Heart left ventricle (tissue), 13 donors: ENCODE measurements at regions not wholly inside any gene's neighbourhood (a gene's known extent, or its start where the extent isn't known, plus 50 kb on each side); places are given as distances from the start of the nearest gene placed in this dataset.

Experiments used
- POLR2A ChIP-seq, 2 donors: fragments of 450-650 bp; IDR thresholded peaks; one replicate each; pipeline ENCODE4 v1.6.1; 2017; ENCODE audit warnings: antibody characterized with exemption in 2 of 2, mild to moderate bottlenecking in 2 of 2, moderate library complexity in 2 of 2
- TF ChIP-seq, protein P1 (sequence below), 12 donors: fragments of 200-600 bp; sonication (generic) in 4 of 12; IDR thresholded peaks; one replicate each; pipeline versions ENCODE4 v1.5.0 to v1.8.0; 2018 to 2022; ENCODE audit warnings: antibody characterized with exemption in 12 of 12, mild to moderate bottlenecking in 5 of 12
- donor health status: ischemic (EF 13 %, LVEDD 7.1; RV severe dilation, severe dysfunction).
- donor health status: DM: no; HTN: yes; CAD: no.
- donor health status: DM: no; HTN: no; CAD: no.
- donor health status: ischemic (EF 25% LVEDD 6.9; RV normal size, moderate dysfunction).
- donor health status: ischemic (EF 25% LVEDD 5.7; RV mildly dilated, moderate dysfunction).
- donor health status: ischemic (EF 35%, LVEDD 5.7; RV mildly dilated, moderate dysfunction).
- donor health status: nonischemic (EF 11% LVEDD 7.7; RV severe dilation, severe dysfunction).
- donor health status: DM: yes; HTN: yes; CAD: no.
- donor health status: PGD.
- donor health status: ischemic (EF 29% LVEDD 5.4; RV normal size, mild dysfunction).
- donor health status: nonischemic (EF 23%, LVEDD 6.1; RV moderate dilation, normal function).

DNA sequence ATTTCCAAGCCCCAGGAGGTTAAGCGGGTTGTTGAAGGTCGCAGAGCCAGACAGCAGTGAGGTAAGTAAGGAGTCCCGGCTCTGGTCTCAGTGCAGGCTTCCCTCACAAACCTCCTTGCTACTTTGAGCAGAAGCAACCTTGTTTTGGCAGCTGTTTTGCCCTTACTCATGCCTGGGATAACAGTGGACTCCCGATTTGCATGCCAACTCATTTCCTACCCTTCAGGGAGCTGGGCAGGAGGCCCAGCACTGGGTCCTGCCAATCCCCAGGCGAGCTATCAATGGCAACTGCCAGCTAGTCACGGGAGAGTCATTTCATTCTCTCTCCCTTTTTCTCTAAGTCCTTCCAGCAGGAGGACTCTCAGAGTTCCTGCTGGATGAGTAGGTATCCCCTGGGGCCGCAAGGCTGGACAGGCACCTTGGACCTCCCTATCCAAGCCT, 72.0 kb upstream of the KSR1 start:
- TF ChIP-seq, protein P1, sequence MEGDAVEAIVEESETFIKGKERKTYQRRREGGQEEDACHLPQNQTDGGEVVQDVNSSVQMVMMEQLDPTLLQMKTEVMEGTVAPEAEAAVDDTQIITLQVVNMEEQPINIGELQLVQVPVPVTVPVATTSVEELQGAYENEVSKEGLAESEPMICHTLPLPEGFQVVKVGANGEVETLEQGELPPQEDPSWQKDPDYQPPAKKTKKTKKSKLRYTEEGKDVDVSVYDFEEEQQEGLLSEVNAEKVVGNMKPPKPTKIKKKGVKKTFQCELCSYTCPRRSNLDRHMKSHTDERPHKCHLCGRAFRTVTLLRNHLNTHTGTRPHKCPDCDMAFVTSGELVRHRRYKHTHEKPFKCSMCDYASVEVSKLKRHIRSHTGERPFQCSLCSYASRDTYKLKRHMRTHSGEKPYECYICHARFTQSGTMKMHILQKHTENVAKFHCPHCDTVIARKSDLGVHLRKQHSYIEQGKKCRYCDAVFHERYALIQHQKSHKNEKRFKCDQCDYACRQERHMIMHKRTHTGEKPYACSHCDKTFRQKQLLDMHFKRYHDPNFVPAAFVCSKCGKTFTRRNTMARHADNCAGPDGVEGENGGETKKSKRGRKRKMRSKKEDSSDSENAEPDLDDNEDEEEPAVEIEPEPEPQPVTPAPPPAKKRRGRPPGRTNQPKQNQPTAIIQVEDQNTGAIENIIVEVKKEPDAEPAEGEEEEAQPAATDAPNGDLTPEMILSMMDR (IDR thresholded peaks at IDR 0.05): peak in 2 of 12 donors; percentile 8 to 19
- no peak for TF ChIP-seq POLR2A (IDR thresholded peaks at IDR 0.05)
